ENCODE measurements at regions not wholly inside any gene's neighbourhood (a gene's known extent, or its start where the extent isn't known, plus 50 kb on each side); places are given as distances from the start of the nearest gene placed in this dataset.

GRCh38 chr19:30212574-30212973, 159.6 kb upstream of the ZNF536 start:
- 79% methylated on average over 12 of the region's 12 CpGs for WGBS
- no peak overlapping the region for H3K27ac ChIP-seq (ENCODE audit: low read length)
- H3K4me3 ChIP-seq (ENCODE audit: low read length) = no peak overlapping the region
- H3K4me1 ChIP-seq (ENCODE audit: control insufficient read depth, insufficient read depth, low read length) = no peaks in the 10 kb centered on the region
- H3K27me3 ChIP-seq (ENCODE audit: control insufficient read depth, insufficient read depth) = no peaks in the 10 kb centered on the region
- ATAC-seq (no peak), DNase-seq (no peak)
- H3K9me3 ChIP-seq (ENCODE audit: control insufficient read depth, low read length) = no peaks in the 10 kb centered on the region
- intact Hi-C loops (cut with DNase I) = no loop called here

GRCh38 chr19:30214651-30215051, 157.5 kb upstream of the ZNF536 start:
- DNase-seq = no peak
- no peak for ATAC-seq
- 44% methylated on average over 4 of the region's 4 CpGs for WGBS
- H3K27me3 ChIP-seq (ENCODE audit: control insufficient read depth, insufficient read depth) = no peaks in the 10 kb centered on the region
- no peaks in the 10 kb centered on the region for H3K9me3 ChIP-seq (ENCODE audit: control insufficient read depth, low read length)
- H3K4me3 ChIP-seq (ENCODE audit: low read length) = no peak overlapping the region
- no peaks in the 10 kb centered on the region for H3K4me1 ChIP-seq (ENCODE audit: control insufficient read depth, insufficient read depth, low read length)
- no peak overlapping the region for H3K27ac ChIP-seq (ENCODE audit: low read length)
- intact Hi-C loops (cut with DNase I) = no loop called here

GRCh38 chr19:30215248-30215647, 156.9 kb upstream of the ZNF536 start:
- no peaks in the 10 kb centered on the region for H3K27me3 ChIP-seq (ENCODE audit: control insufficient read depth, insufficient read depth)
- no peak overlapping the region for H3K4me3 ChIP-seq (ENCODE audit: low read length)
- H3K4me1 ChIP-seq (ENCODE audit: control insufficient read depth, insufficient read depth, low read length) = no peaks in the 10 kb centered on the region
- no peak for DNase-seq
- intact Hi-C loops (cut with DNase I) = no loop called here
- H3K9me3 ChIP-seq (ENCODE audit: control insufficient read depth, low read length) = no peaks in the 10 kb centered on the region
- ATAC-seq = no peak
- no peak overlapping the region for H3K27ac ChIP-seq (ENCODE audit: low read length)
- WGBS = 76% methylated on average over 3 of the region's 3 CpGs

- Histone ChIP-seq H3K9me3 (ENCODE audit: control insufficient read depth, low read length) (no peaks in the 10 kb centered on the region), H3K27me3 (ENCODE audit: control insufficient read depth, insufficient read depth) (no peaks in the 10 kb centered on the region), H3K4me1 (ENCODE audit: control insufficient read depth, insufficient read depth, low read length) (no peaks in the 10 kb centered on the region), H3K4me3 (ENCODE audit: low read length) (no peak overlapping the region), H3K27ac (ENCODE audit: low read length) (no peak overlapping the region)
- DNase-seq (no peak), ATAC-seq (no peak)
- WGBS = 95% methylated on average over 4 of the region's 4 CpGs
- intact Hi-C loops (cut with DNase I) = no loop called here
These were observed 155.7 kb upstream of the ZNF536 start for GRCh38 chr19:30216453-30216852.

- 84% methylated on average over 5 of the region's 5 CpGs for WGBS
- intact Hi-C loops (cut with DNase I) = no loop called here
- Histone ChIP-seq H3K4me1 (ENCODE audit: control insufficient read depth, insufficient read depth, low read length) (no peaks in the 10 kb centered on the region), H3K27me3 (ENCODE audit: control insufficient read depth, insufficient read depth) (no peaks in the 10 kb centered on the region), H3K4me3 (ENCODE audit: low read length) (no peak overlapping the region), H3K27ac (ENCODE audit: low read length) (no peak overlapping the region), H3K9me3 (ENCODE audit: control insufficient read depth, low read length) (no peaks in the 10 kb centered on the region)
- DNase-seq (no peak), ATAC-seq (no peak)
These were observed 154.7 kb upstream of the ZNF536 start for GRCh38 chr19:30217461-30217860.

- no peak overlapping the region for H3K27ac ChIP-seq (ENCODE audit: low read length)
- intact Hi-C loops (cut with DNase I) = loop anchor here in 1 of 4 donors (10.0 kb wide), 1 partner anchor 425 kb away; no protein-coding TSS in a partner anchor
- H3K27me3 ChIP-seq (ENCODE audit: control insufficient read depth, insufficient read depth) = no peaks in the 10 kb centered on the region
- no peak for DNase-seq
- no peak overlapping the region for H3K4me3 ChIP-seq (ENCODE audit: low read length)
- 86% methylated on average over 5 of the region's 5 CpGs for WGBS
- no peaks in the 10 kb centered on the region for H3K4me1 ChIP-seq (ENCODE audit: control insufficient read depth, insufficient read depth, low read length)
- H3K9me3 ChIP-seq (ENCODE audit: control insufficient read depth, low read length) = no peaks in the 10 kb centered on the region
- ATAC-seq = no peak
These were observed 152.5 kb upstream of the ZNF536 start for GRCh38 chr19:30219702-30220101.

- no peak for DNase-seq
- no peaks in the 10 kb centered on the region for H3K9me3 ChIP-seq (ENCODE audit: control insufficient read depth, low read length)
- no peak overlapping the region for H3K4me3 ChIP-seq (ENCODE audit: low read length)
- no peaks in the 10 kb centered on the region for H3K4me1 ChIP-seq (ENCODE audit: control insufficient read depth, insufficient read depth, low read length)
- intact Hi-C loops (cut with DNase I) = loop anchor here in 1 of 4 donors (10.0 kb wide), 1 partner anchor 424 kb away; no protein-coding TSS in a partner anchor
- no peaks in the 10 kb centered on the region for H3K27me3 ChIP-seq (ENCODE audit: control insufficient read depth, insufficient read depth)
- WGBS = 72% methylated on average over 6 of the region's 6 CpGs
- no peak overlapping the region for H3K27ac ChIP-seq (ENCODE audit: low read length)
- no peak for ATAC-seq
These were observed 151.0 kb upstream of the ZNF536 start for GRCh38 chr19:30221176-30221575.

GRCh38 chr19:30222428-30222873, 149.7 kb upstream of the ZNF536 start:
- intact Hi-C loops (cut with DNase I) = loop anchor here in 1 of 4 donors (10.0 kb wide), 1 partner anchor 422 kb away; no protein-coding TSS in a partner anchor
- ATAC-seq = peak; percentile 57 to 60
- H3K4me1 ChIP-seq (ENCODE audit: control insufficient read depth, insufficient read depth, low read length) = no peaks in the 10 kb centered on the region
- DNase-seq = peak in 1 of 3 donors; percentile 60
- H3K4me3 ChIP-seq (ENCODE audit: low read length) = no peak overlapping the region
- no peaks in the 10 kb centered on the region for H3K9me3 ChIP-seq (ENCODE audit: control insufficient read depth, low read length)
- no peak overlapping the region for H3K27ac ChIP-seq (ENCODE audit: low read length)
- no peaks in the 10 kb centered on the region for H3K27me3 ChIP-seq (ENCODE audit: control insufficient read depth, insufficient read depth)
- 5% methylated on average over 39 of the region's 39 CpGs for WGBS

- no peak for ATAC-seq
- H3K4me3 ChIP-seq (ENCODE audit: low read length) = no peak overlapping the region
- H3K4me1 ChIP-seq (ENCODE audit: control insufficient read depth, insufficient read depth, low read length) = no peaks in the 10 kb centered on the region
- intact Hi-C loops (cut with DNase I) = loop anchor here in 1 of 4 donors (10.0 kb wide), 1 partner anchor 422 kb away; no protein-coding TSS in a partner anchor
- H3K9me3 ChIP-seq (ENCODE audit: control insufficient read depth, low read length) = no peaks in the 10 kb centered on the region
- H3K27ac ChIP-seq (ENCODE audit: low read length) = no peak overlapping the region
- H3K27me3 ChIP-seq (ENCODE audit: control insufficient read depth, insufficient read depth) = no peaks in the 10 kb centered on the region
- WGBS = 15% methylated on average over 36 of the region's 36 CpGs
- DNase-seq = peak in 1 of 3 donors; percentile 52
These were observed 149.0 kb upstream of the ZNF536 start for GRCh38 chr19:30222992-30223865.

GRCh38 chr19:30223866-30224688, 148.1 kb upstream of the ZNF536 start:
- 26% methylated on average over 18 of the region's 18 CpGs for WGBS
- Histone ChIP-seq H3K27me3 (ENCODE audit: control insufficient read depth, insufficient read depth) (no peaks in the 10 kb centered on the region), H3K9me3 (ENCODE audit: control insufficient read depth, low read length) (no peaks in the 10 kb centered on the region), H3K4me1 (ENCODE audit: control insufficient read depth, insufficient read depth, low read length) (no peaks in the 10 kb centered on the region), H3K4me3 (ENCODE audit: low read length) (peak overlapping the region; percentile 57), H3K27ac (ENCODE audit: low read length) (no peak overlapping the region)
- no peak for DNase-seq
- intact Hi-C loops (cut with DNase I) = loop anchor here in 1 of 4 donors (10.0 kb wide), 1 partner anchor 421 kb away; no protein-coding TSS in a partner anchor
- ATAC-seq = no peak
